ENCODE measurements at regions not wholly inside any gene's neighbourhood (a gene's known extent, or its start where the extent isn't known, plus 50 kb on each side); places are given as distances from the start of the nearest gene placed in this dataset.

GRCh38 chr1:48052923-48053291 lies 55.7 kb upstream of the TRABD2B start:
- no peak for DNase-seq

- no peak for DNase-seq
Observed at GRCh38 chr1:48051466-48052126, 54.4 kb upstream of the TRABD2B start.

- no peak for DNase-seq
Observed at GRCh38 chr1:48049823-48050535, 52.8 kb upstream of the TRABD2B start.

DNA sequence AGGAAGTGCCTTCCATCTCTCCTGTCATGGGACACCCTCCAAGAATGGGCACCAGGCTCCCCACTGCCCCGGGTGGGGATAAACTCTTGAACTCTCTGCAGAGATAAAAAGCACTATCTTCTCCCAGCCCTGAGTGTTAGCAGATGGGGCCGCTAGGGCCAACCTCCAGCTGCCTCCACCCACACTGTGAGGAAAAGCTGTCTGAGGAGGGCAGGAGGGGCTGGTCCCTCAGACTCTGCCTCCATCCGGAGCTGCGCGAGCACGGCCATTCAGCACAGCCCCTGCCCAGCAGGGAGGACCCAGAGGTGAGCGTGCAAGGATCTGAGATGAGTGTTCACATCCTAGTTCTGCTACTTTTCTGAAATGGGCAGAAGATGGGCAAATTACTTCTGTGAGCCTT lies 51.8 kb upstream of the TRABD2B start:
- no peak for DNase-seq

DNA sequence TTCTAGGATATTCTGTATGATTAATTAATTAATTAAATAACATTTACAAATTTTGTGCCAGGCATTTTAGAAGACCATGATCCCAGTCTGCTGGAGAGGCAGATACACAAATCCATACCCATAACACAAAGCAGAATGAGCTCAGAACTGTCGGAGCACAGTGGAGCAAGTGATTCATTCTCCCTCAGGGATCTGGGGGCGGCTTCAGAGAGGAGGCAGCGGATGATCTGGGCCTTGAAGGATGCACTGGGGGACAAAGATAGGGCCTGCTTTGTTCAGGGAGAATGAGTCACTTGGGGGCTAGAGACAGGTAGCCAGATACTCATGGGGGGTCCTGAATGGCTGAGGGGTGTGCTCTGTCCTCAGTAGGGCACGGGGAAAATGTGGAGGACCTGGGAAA lies 50.9 kb upstream of the TRABD2B start:
- peak; percentile 46 for DNase-seq

DNA sequence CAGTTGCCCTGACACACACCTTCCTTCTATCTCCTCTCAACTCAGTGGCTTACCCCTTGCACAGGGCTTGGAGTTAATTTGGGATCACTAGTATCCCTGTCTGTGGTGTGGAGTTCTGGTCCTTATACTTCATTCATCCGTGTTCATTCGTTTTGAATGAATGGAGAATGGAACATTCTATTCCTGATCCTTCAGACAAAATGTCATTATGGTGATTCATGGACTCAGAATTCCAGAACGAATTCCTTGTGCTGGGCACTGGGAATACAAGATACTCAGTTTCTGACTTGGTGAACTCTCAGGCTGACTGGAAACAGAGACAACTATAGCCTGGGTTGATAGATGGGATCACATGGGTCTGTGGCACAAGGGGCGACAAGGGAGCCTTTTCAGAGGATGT lies 49.9 kb upstream of the TRABD2B start:
- DNase-seq = peak; percentile 17

Data from EL (cell line).